ENCODE measurements at regions not wholly inside any gene's neighbourhood (a gene's known extent, or its start where the extent isn't known, plus 50 kb on each side); places are given as distances from the start of the nearest gene placed in this dataset.

DNA sequence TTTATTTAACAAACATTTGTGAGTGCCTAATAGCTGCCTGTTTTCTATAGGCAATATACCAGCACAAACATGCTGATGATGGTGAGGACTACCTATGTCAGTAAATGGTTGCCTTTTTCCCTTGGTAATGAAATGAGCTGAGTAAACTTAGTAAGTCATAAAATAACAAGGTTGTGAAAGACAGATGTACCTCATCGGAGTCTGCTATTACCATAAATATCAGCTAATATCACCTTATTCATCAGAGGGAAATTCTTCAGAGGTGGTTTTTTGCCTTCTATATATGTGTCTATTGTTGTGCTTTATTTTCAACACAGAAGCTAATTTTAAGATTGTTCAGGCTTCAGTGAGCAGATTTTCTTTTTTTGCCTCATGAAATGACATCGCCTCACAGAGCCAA is 1040.5 kb downstream of the DTWD2 start:
- Mint-ChIP-seq H3K36me3 (ENCODE audit: insufficient read depth in 1 of 3, low read depth in 3 of 3) (no peaks in the 10 kb centered on the region), H3K27ac (no peak overlapping the region), H3K9me3 (no peaks in the 10 kb centered on the region), H3K4me1 (no peaks in the 10 kb centered on the region), H3K4me3 (no peak overlapping the region), H3K27me3 (ENCODE audit: low read depth) (no peaks in the 10 kb centered on the region; the same call in 1 of the 2 replicates)
- TF ChIP-seq, protein P1, sequence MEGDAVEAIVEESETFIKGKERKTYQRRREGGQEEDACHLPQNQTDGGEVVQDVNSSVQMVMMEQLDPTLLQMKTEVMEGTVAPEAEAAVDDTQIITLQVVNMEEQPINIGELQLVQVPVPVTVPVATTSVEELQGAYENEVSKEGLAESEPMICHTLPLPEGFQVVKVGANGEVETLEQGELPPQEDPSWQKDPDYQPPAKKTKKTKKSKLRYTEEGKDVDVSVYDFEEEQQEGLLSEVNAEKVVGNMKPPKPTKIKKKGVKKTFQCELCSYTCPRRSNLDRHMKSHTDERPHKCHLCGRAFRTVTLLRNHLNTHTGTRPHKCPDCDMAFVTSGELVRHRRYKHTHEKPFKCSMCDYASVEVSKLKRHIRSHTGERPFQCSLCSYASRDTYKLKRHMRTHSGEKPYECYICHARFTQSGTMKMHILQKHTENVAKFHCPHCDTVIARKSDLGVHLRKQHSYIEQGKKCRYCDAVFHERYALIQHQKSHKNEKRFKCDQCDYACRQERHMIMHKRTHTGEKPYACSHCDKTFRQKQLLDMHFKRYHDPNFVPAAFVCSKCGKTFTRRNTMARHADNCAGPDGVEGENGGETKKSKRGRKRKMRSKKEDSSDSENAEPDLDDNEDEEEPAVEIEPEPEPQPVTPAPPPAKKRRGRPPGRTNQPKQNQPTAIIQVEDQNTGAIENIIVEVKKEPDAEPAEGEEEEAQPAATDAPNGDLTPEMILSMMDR (conservative IDR thresholded peaks at IDR 0.05): no peak
- Histone ChIP-seq H3K27me3 (ENCODE audit: insufficient read depth, low read length) (no peaks in the 10 kb centered on the region), H3K79me2 (ENCODE audit: insufficient read depth, low read length) (no peaks in the 10 kb centered on the region), H3K4me2 (ENCODE audit: insufficient read depth, insufficient read length, low read length) (no peak overlapping the region), H2BK120ac (ENCODE audit: low read depth, low read length, poor library complexity, severe bottlenecking) (no peak overlapping the region), H2BK12ac (ENCODE audit: insufficient read length, low read depth, low read length) (no peak overlapping the region), H3K9ac (ENCODE audit: extremely low read depth, insufficient read length, low read length) (no peak overlapping the region), H2BK5ac (ENCODE audit: insufficient read length, low read length) (no peak overlapping the region), H3K18ac (ENCODE audit: insufficient read length, low read depth, low read length) (no peak overlapping the region), H4K91ac (ENCODE audit: insufficient read length, low read depth, low read length) (no peak overlapping the region), H3K56ac (ENCODE audit: insufficient read length, low read depth, low read length) (no peak overlapping the region), H4K20me1 (ENCODE audit: control insufficient read depth, insufficient read depth, insufficient read length) (no peaks in the 10 kb centered on the region), H3K27ac (ENCODE audit: insufficient read length, low read depth, low read length) (no peak overlapping the region), H3K4ac (ENCODE audit: low read depth, low read length) (no peak overlapping the region), H3K9me3 (ENCODE audit: control insufficient read depth, low read depth, low read length) (no peaks in the 10 kb centered on the region), H2AK5ac (ENCODE audit: insufficient read length, low read length) (no peak overlapping the region), H2BK20ac (ENCODE audit: low read depth, low read length, poor library complexity, severe bottlenecking) (no peak overlapping the region), H3K14ac (ENCODE audit: insufficient read depth, low read length) (no peak overlapping the region), H2AFZ (ENCODE audit: low read length) (no peak overlapping the region), H3T11ph (ENCODE audit: low read length) (no peak overlapping the region), H3K23ac (ENCODE audit: insufficient read length, low read depth, low read length) (no peak overlapping the region), H4K5ac (ENCODE audit: insufficient read length, low read depth, low read length) (no peak overlapping the region), H3K4me1 (ENCODE audit: insufficient read depth, low read length) (no peaks in the 10 kb centered on the region), H4K8ac (replicated peaks; ENCODE audit: insufficient read length, low read depth, low read length) (no peak overlapping the region), H3K23me2 (ENCODE audit: insufficient read length, low read depth, low read length, poor library complexity, severe bottlenecking) (no peaks in the 10 kb centered on the region), H3K79me1 (ENCODE audit: insufficient read depth, low read depth, low read length, poor library complexity, severe bottlenecking) (no peaks in the 10 kb centered on the region), H2BK15ac (ENCODE audit: low read depth, low read length) (no peak overlapping the region)
- DNase-seq: no peak
- no CpG with 5 or more reads among the region's 2 CpGs for WGBS (ENCODE audit: extremely low coverage, insufficient read length, low lambda C conversion rate)
